H9 (cell line): ENCODE measurements at regions not wholly inside any gene's neighbourhood (a gene's known extent, or its start where the extent isn't known, plus 50 kb on each side); places are given as distances from the start of the nearest gene placed in this dataset.

Source experiments
- DNase-seq: peaks from one replicate; pipeline ENCODE4 v3.0.0-alpha.2; 2017
- H2AFZ ChIP-seq: one replicate; pipeline ENCODE4 v1.6.1; 2013; ENCODE audit warnings: mild to moderate bottlenecking, low read length, control low read depth, moderate library complexity
- H2AK5ac ChIP-seq: 2 replicates; pipeline ENCODE4 v1.6.1; 2013; ENCODE audit warnings: low read length, control low read depth, mixed read lengths; ENCODE audit not compliant: insufficient read length
- H2BK120ac ChIP-seq: one replicate; pipeline ENCODE4 v1.6.1; 2013; ENCODE audit warnings: low read depth, mild to moderate bottlenecking, low read length, control low read depth, inconsistent platforms; ENCODE audit not compliant: poor library complexity, severe bottlenecking
- H2BK12ac ChIP-seq: 2 replicates; pipeline ENCODE4 v1.6.1; 2013; ENCODE audit warnings: low read length, control low read depth, mixed read lengths, low read depth; ENCODE audit not compliant: insufficient read length
- H2BK15ac ChIP-seq: 2 replicates; pipeline ENCODE4 v1.6.1; 2013; ENCODE audit warnings: low read depth, low read length, control low read depth
- H2BK20ac ChIP-seq: one replicate; pipeline ENCODE4 v1.6.1; 2013; ENCODE audit warnings: low read depth, mild to moderate bottlenecking, low read length, control low read depth, inconsistent platforms; ENCODE audit not compliant: poor library complexity, severe bottlenecking
- H2BK5ac ChIP-seq: 2 replicates; pipeline ENCODE4 v1.6.1; 2013; ENCODE audit warnings: low read length, control low read depth, mixed read lengths; ENCODE audit not compliant: insufficient read length
- H3K14ac ChIP-seq: 2 replicates; pipeline ENCODE4 v1.6.1; 2013; ENCODE audit warnings: low read length, control low read depth; ENCODE audit not compliant: insufficient read depth
- H3K18ac ChIP-seq: 2 replicates; pipeline ENCODE4 v1.6.1; 2013; ENCODE audit warnings: low read depth, mild to moderate bottlenecking, mixed read lengths, low read length, control low read depth; ENCODE audit not compliant: insufficient read length
- H3K23ac ChIP-seq: 2 replicates; pipeline ENCODE4 v1.6.1; 2013; ENCODE audit warnings: low read length, control low read depth, mixed read lengths, low read depth; ENCODE audit not compliant: insufficient read length
- H3K23me2 ChIP-seq: 2 replicates; pipeline ENCODE4 v1.6.1; 2013; ENCODE audit warnings: low read depth, mild to moderate bottlenecking, mixed read lengths, low read length, control low read depth; ENCODE audit not compliant: insufficient read length, poor library complexity, severe bottlenecking
- H3K27ac ChIP-seq: 2 replicates; pipeline ENCODE4 v1.5.1; 2013; ENCODE audit warnings: low read length, control low read depth, mixed read lengths, low read depth; ENCODE audit not compliant: insufficient read length
- H3K27me3 ChIP-seq: 2 replicates; pipeline ENCODE4 v1.6.1; 2013; ENCODE audit warnings: low read length, control low read depth, inconsistent platforms; ENCODE audit not compliant: insufficient read depth
- H3K4ac ChIP-seq: 2 replicates; pipeline ENCODE4 v1.6.1; 2013; ENCODE audit warnings: low read depth, mild to moderate bottlenecking, control low read depth, inconsistent platforms, low read length, moderate library complexity
- H3K4me1 ChIP-seq: 2 replicates; pipeline ENCODE4 v1.6.1; 2013; ENCODE audit warnings: low read length, control low read depth, inconsistent platforms; ENCODE audit not compliant: insufficient read depth
- H3K4me2 ChIP-seq: 2 replicates; pipeline ENCODE4 v1.6.1; 2013; ENCODE audit warnings: low read length, control low read depth, mixed read lengths; ENCODE audit not compliant: insufficient read length, insufficient read depth
- H3K56ac ChIP-seq: 2 replicates; pipeline ENCODE4 v1.6.1; 2013; ENCODE audit warnings: low read depth, mild to moderate bottlenecking, mixed read lengths, low read length, control low read depth; ENCODE audit not compliant: insufficient read length
- H3K79me1 ChIP-seq: 2 replicates; pipeline ENCODE4 v1.6.1; 2013; ENCODE audit warnings: low read depth, mild to moderate bottlenecking, moderate library complexity, low read length, control low read depth, inconsistent platforms; ENCODE audit not compliant: insufficient read depth, poor library complexity, severe bottlenecking
- H3K79me2 ChIP-seq: 2 replicates; pipeline ENCODE4 v1.6.1; 2013; ENCODE audit warnings: low read length, control low read depth, inconsistent platforms; ENCODE audit not compliant: insufficient read depth
- H3K9ac ChIP-seq: 2 replicates; pipeline ENCODE4 v1.6.1; 2013; ENCODE audit warnings: low read length, control low read depth, mixed read lengths; ENCODE audit not compliant: insufficient read length; ENCODE audit errors: extremely low read depth
- H3K9me3 ChIP-seq: one replicate; pipeline ENCODE4 v1.6.1; 2013; ENCODE audit warnings: low read depth, low read length, inconsistent platforms; ENCODE audit not compliant: control insufficient read depth
- H3T11ph ChIP-seq: one replicate; pipeline ENCODE4 v1.6.1; 2013; ENCODE audit warnings: mild to moderate bottlenecking, low read length, control low read depth, inconsistent platforms
- H4K20me1 ChIP-seq: one replicate; pipeline ENCODE4 v1.6.1; 2013; ENCODE audit not compliant: control insufficient read depth, insufficient read length, insufficient read depth
- H4K5ac ChIP-seq: 2 replicates; pipeline ENCODE4 v1.6.1; 2013; ENCODE audit warnings: low read depth, mild to moderate bottlenecking, mixed read lengths, low read length, control low read depth; ENCODE audit not compliant: insufficient read length
- H4K8ac ChIP-seq: replicated peaks from 2 replicates; pipeline ENCODE4 v1.6.1; 2013; ENCODE audit warnings: low read length, control low read depth, mixed read lengths, low read depth; ENCODE audit not compliant: insufficient read length
- H4K91ac ChIP-seq: 2 replicates; pipeline ENCODE4 v1.6.1; 2013; ENCODE audit warnings: low read depth, mild to moderate bottlenecking, moderate library complexity, mixed read lengths, low read length, control low read depth; ENCODE audit not compliant: insufficient read length
- H3K27ac Mint-ChIP-seq, 3 experiments: 2 replicates in 2 of 3; 3 replicates in 1 of 3; pipeline ENCODE4 v1.8.0; 2020 to 2021; ENCODE audit warnings: mixed read lengths in 3 of 3, mild to moderate bottlenecking in 1 of 3, moderate library complexity in 1 of 3
- H3K27me3 Mint-ChIP-seq: 2 replicates; pipeline ENCODE4 v1.8.0; 2021; ENCODE audit warnings: low read depth, mild to moderate bottlenecking, moderate library complexity, mixed read lengths
- H3K36me3 Mint-ChIP-seq, 3 experiments: 2 replicates in 2 of 3; 3 replicates in 1 of 3; pipeline ENCODE4 v1.8.0; 2020 to 2021; ENCODE audit warnings: low read depth in 3 of 3, mixed read lengths in 3 of 3; ENCODE audit not compliant: insufficient read depth in 1 of 3
- H3K4me1 Mint-ChIP-seq, 2 experiments: 2 replicates each; pipeline ENCODE4 v1.8.0; 2020; ENCODE audit warnings: mixed read lengths in 2 of 2
- H3K4me3 Mint-ChIP-seq, 2 experiments: 2 replicates in 1 of 2; 3 replicates in 1 of 2; pipeline ENCODE4 v1.8.0; 2020 to 2021; ENCODE audit warnings: mild to moderate bottlenecking in 2 of 2, mixed read lengths in 2 of 2, moderate library complexity in 1 of 2
- H3K9me3 Mint-ChIP-seq, 2 experiments: 2 replicates in 1 of 2; 3 replicates in 1 of 2; pipeline ENCODE4 v1.8.0; 2020; ENCODE audit warnings: mild to moderate bottlenecking in 2 of 2, mixed read lengths in 2 of 2, moderate library complexity in 1 of 2
- CTCF ChIP-seq: fragments of 200-600 bp; sonication (generic); conservative IDR thresholded peaks from 3 replicates; pipeline ENCODE4 v1.8.0; 2021; ENCODE audit warnings: antibody characterized with exemption, mild to moderate bottlenecking
- WGBS: extraction: QIAGEN DNeasy Blood & Tissue Kit; methylation state at CpG from one replicate; pipeline ENCODE4 v1.1.7; 2013; ENCODE audit warnings: missing lambda C conversion rate, low lambda C conversion rate, mixed read lengths; ENCODE audit not compliant: insufficient read length; ENCODE audit errors: extremely low coverage; 5-methylcytosine and 5-hydroxymethylcytosine counted together

- H4K5ac ChIP-seq: no peak overlapping the region
- H3K27ac Mint-ChIP-seq: no peak overlapping the region
These were observed 141.9 kb downstream of the BTG1 start for GRCh38 chr12:92003701-92004100.

More at GRCh38 chr12:92003701-92004100, 141.9 kb downstream of the BTG1 start:
- Histone ChIP-seq H3T11ph (no peak overlapping the region), H3K23ac (no peak overlapping the region), H3K23me2 (no peaks in the 10 kb centered on the region), H2AK5ac (no peak overlapping the region), H4K91ac (no peak overlapping the region), H3K18ac (no peak overlapping the region), H3K14ac (no peak overlapping the region), H2BK12ac (no peak overlapping the region), H3K56ac (no peak overlapping the region), H2BK5ac (no peak overlapping the region), H2BK120ac (no peak overlapping the region), H4K20me1 (no peaks in the 10 kb centered on the region), H3K9me3 (no peaks in the 10 kb centered on the region), H3K79me2 (no peaks in the 10 kb centered on the region), H3K4me2 (no peak overlapping the region), H3K9ac (no peak overlapping the region), H3K27me3 (no peaks in the 10 kb centered on the region), H2AFZ (no peak overlapping the region), H2BK15ac (no peak overlapping the region), H3K79me1 (no peaks in the 10 kb centered on the region), H2BK20ac (no peak overlapping the region), H3K27ac (no peak overlapping the region), H3K4ac (no peak overlapping the region), H4K8ac (no peak overlapping the region), H3K4me1 (no peaks in the 10 kb centered on the region; the same call in 1 of the 2 replicates)
- H3K36me3 Mint-ChIP-seq: peaks cover 0 to 6% (median 0%) of the 10 kb centered on the region in 3 experiments; a peak in 2 of 7 replicates
- no peak for TF ChIP-seq CTCF
- peaks cover 5 to 10% of the 10 kb centered on the region in 2 experiments for H3K4me1 Mint-ChIP-seq
- WGBS: no CpG with 5 or more reads among the region's 3 CpGs
- peaks cover 0 to 3% of the 10 kb centered on the region in 2 experiments; a peak in 3 of 5 replicates for H3K9me3 Mint-ChIP-seq
- H3K4me3 Mint-ChIP-seq: no peak overlapping the region
- no peak for DNase-seq
- no peaks in the 10 kb centered on the region for H3K27me3 Mint-ChIP-seq
